B cell (primary cell): ENCODE measurements at regions not wholly inside any gene's neighbourhood (a gene's known extent, or its start where the extent isn't known, plus 50 kb on each side); places are given as distances from the start of the nearest gene placed in this dataset.

Experiments
- ATAC-seq: fragments of 200-7000 bp; cut with Tn5 transposase; one replicate; pipeline ENCODE4 v1.10.0; 2021; ENCODE audit warnings: low read depth, mild to moderate bottlenecking, moderate number of reproducible peaks, moderate library complexity
- CTCF ChIA-PET: fragments of 350-600 bp; sonication (Branson Sonifier 250); formaldehyde crosslinking; loops from one replicate; lab custom pipeline; 2021; ENCODE audit warnings: antibody characterized with exemption, inconsistent platforms; lab: Charles Lee
- POLR2A ChIA-PET: fragments of 350-600 bp; sonication (Branson Sonifier 250); formaldehyde crosslinking; loops from one replicate; lab custom pipeline; 2021; ENCODE audit warnings: antibody characterized with exemption; lab: Charles Lee
- DNase-seq: peaks from one replicate; pipeline ENCODE4 v3.0.0; 2013
- H2AFZ ChIP-seq: 2 replicates; pipeline ENCODE4 v1.6.1; 2012; ENCODE audit warnings: mild to moderate bottlenecking, low read depth, low read length; ENCODE audit not compliant: insufficient read depth, poor library complexity, severe bottlenecking
- H3K27ac ChIP-seq, 2 donors: 1 replicate in 1 of 2; 2 replicates in 1 of 2; pipeline ENCODE4 v1.5.1; 2012 to 2013; ENCODE audit warnings: low read length in 2 of 2, mild to moderate bottlenecking in 2 of 2, moderate library complexity in 1 of 2
- H3K27me3 ChIP-seq, 4 experiments: fragments of 200-600 bp in 1 of 4; sonication (generic) in 1 of 4; replicated peaks in 1 of 4; 1 replicate in 2 of 4; 2 replicates in 2 of 4; pipeline versions ENCODE4 v1.6.1 to v1.7.0; 2013 to 2016; ENCODE audit warnings: low read length in 3 of 4, mild to moderate bottlenecking in 2 of 4, mixed read lengths in 1 of 4, moderate library complexity in 1 of 4; ENCODE audit not compliant: insufficient read depth in 4 of 4, control insufficient read depth in 3 of 4; ENCODE audit errors: control extremely low read depth in 1 of 4
- H3K36me3 ChIP-seq, 2 experiments: replicated peaks in 1 of 2; 1 replicate in 1 of 2; 2 replicates in 1 of 2; pipeline versions ENCODE4 v1.6.1 to v1.7.1; 2013; ENCODE audit warnings: low read length in 1 of 2; ENCODE audit not compliant: insufficient read depth in 2 of 2, control insufficient read depth in 1 of 2; ENCODE audit errors: control extremely low read depth in 1 of 2, extremely low read depth in 1 of 2
- H3K4me1 ChIP-seq, 2 donors: fragments of 200-600 bp in 1 of 2; sonication (generic) in 1 of 2; 1 replicate in 1 of 2; 2 replicates in 1 of 2; pipeline versions ENCODE4 v1.5.1 to v1.6.1; 2013 to 2017; ENCODE audit warnings: low read length in 2 of 2; ENCODE audit not compliant: control insufficient read depth in 2 of 2, insufficient read depth in 2 of 2
- H3K4me2 ChIP-seq: replicated peaks from 2 replicates; pipeline ENCODE3; 2012; ENCODE audit warnings: mild to moderate bottlenecking, low read depth, low read length; ENCODE audit not compliant: poor library complexity, severe bottlenecking
- H3K4me3 ChIP-seq, 5 experiments: fragments of 200-600 bp in 1 of 5; sonication (generic) in 1 of 5; 1 replicate in 3 of 5; 2 replicates in 2 of 5; pipeline versions ENCODE4 v1.5.1 to v1.7.0; 2011 to 2016; ENCODE audit warnings: low read length in 4 of 5, mild to moderate bottlenecking in 4 of 5, low read depth in 2 of 5, control low read depth in 1 of 5, moderate library complexity in 1 of 5; ENCODE audit not compliant: insufficient read depth in 1 of 5; ENCODE audit errors: control extremely low read depth in 1 of 5, extremely low read depth in 1 of 5
- H3K79me2 ChIP-seq: fragments of 200-600 bp; sonication (generic); one replicate; pipeline ENCODE4 v1.6.0; 2016; ENCODE audit warnings: low read length; ENCODE audit not compliant: control insufficient read depth, insufficient read depth
- H3K9ac ChIP-seq: fragments of 200-600 bp; sonication (generic); 2 replicates; pipeline ENCODE4 v1.6.1; 2017; ENCODE audit warnings: mild to moderate bottlenecking, low read length, moderate library complexity
- H3K9me3 ChIP-seq, 3 donors: one replicate each; pipeline versions ENCODE4 v1.6.1 to v1.7.1; 2013; ENCODE audit warnings: low read length in 2 of 3; ENCODE audit not compliant: control insufficient read depth in 2 of 3, insufficient read depth in 1 of 3; ENCODE audit errors: control extremely low read depth in 1 of 3
- H4K20me1 ChIP-seq: 2 replicates; pipeline ENCODE4 v1.6.0; 2012; ENCODE audit warnings: mild to moderate bottlenecking, low read length; ENCODE audit not compliant: insufficient read depth, control insufficient read depth, poor library complexity, severe bottlenecking
- H3K27ac Mint-ChIP-seq: one replicate; pipeline ENCODE4 v1.8.0; 2021; ENCODE audit warnings: mixed read lengths
- H3K27me3 Mint-ChIP-seq: one replicate; pipeline ENCODE4 v1.8.0; 2021; ENCODE audit warnings: mixed read lengths
- H3K4me1 Mint-ChIP-seq: one replicate; pipeline ENCODE4 v1.8.0; 2021; ENCODE audit warnings: mixed read lengths
- H3K4me3 Mint-ChIP-seq: one replicate; pipeline ENCODE4 v1.8.0; 2021; ENCODE audit warnings: mixed read lengths
- H3K9me3 Mint-ChIP-seq: one replicate; pipeline ENCODE4 v1.8.0; 2022; ENCODE audit warnings: mixed read lengths; ENCODE audit not compliant: insufficient read depth
- EZH2 ChIP-seq: IDR thresholded peaks from 2 replicates; pipeline ENCODE4 v1.6.1; 2012; ENCODE audit warnings: borderline replicate concordance, low read depth, mild to moderate bottlenecking, moderate library complexity, low read length; ENCODE audit not compliant: insufficient read depth, poor library complexity, severe bottlenecking
- WGBS: methylation state at CpG from one replicate; pipeline ENCODE4 v1.1.5; 2013; ENCODE audit warnings: missing lambda C conversion rate; ENCODE audit not compliant: insufficient coverage; 5-methylcytosine and 5-hydroxymethylcytosine counted together
- intact Hi-C: fragments of 100-400 bp; cut with micrococcal nuclease; formaldehyde crosslinking; loops from one replicate; pipeline ENCODE4 v1.10.0; 2022
- TF ChIP-seq, protein P1 (sequence below): fragments of 200-600 bp; IDR thresholded peaks from one replicate; pipeline ENCODE4 v1.8.0; 2022; ENCODE audit warnings: antibody characterized with exemption, mild to moderate bottlenecking

DNA sequence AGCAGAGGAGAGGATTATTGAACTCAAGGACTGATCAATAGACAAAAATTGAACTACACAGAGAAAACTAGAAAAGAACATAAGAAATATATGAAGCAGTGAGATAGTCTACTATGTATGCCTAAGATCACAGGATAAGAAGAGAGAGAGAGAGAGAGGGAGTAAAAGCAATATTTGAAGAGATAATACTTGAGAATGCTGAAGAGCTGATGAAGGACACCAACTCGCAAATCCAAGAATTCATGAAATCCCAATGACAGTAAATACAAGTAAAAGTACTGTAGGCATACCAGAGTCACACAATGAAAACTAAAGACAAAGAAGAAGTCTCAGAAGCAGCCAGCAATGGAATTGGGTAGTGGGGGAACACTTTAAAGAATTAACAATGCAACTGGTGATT lies 260.1 kb upstream of the SPAG17 start:
- Histone ChIP-seq H3K9ac (no peak overlapping the region), H3K27me3 (no peaks in the 10 kb centered on the region), H3K79me2 (no peaks in the 10 kb centered on the region), H3K9me3 (peaks cover 0 to 4% (median 0%) of the 10 kb centered on the region in 3 donors), H3K27ac (no peak overlapping the region), H3K4me1 (no peaks in the 10 kb centered on the region), H3K4me3 (no peak overlapping the region), H3K36me3 (no peaks in the 10 kb centered on the region), H4K20me1 (no peaks in the 10 kb centered on the region), H2AFZ (no peak overlapping the region), H3K4me2 (no peak overlapping the region)
- DNase-seq (no peak), ATAC-seq (no peak)
- intact Hi-C loops, result no loop called here
- Mint-ChIP-seq H3K27me3 (no peaks in the 10 kb centered on the region), H3K9me3 (no peaks in the 10 kb centered on the region), H3K4me1 (no peaks in the 10 kb centered on the region), H3K27ac (no peak overlapping the region), H3K4me3 (no peak overlapping the region)
- WGBS, result no CpG with 5 or more reads among the region's 1 CpG
- TF ChIP-seq, protein P1, sequence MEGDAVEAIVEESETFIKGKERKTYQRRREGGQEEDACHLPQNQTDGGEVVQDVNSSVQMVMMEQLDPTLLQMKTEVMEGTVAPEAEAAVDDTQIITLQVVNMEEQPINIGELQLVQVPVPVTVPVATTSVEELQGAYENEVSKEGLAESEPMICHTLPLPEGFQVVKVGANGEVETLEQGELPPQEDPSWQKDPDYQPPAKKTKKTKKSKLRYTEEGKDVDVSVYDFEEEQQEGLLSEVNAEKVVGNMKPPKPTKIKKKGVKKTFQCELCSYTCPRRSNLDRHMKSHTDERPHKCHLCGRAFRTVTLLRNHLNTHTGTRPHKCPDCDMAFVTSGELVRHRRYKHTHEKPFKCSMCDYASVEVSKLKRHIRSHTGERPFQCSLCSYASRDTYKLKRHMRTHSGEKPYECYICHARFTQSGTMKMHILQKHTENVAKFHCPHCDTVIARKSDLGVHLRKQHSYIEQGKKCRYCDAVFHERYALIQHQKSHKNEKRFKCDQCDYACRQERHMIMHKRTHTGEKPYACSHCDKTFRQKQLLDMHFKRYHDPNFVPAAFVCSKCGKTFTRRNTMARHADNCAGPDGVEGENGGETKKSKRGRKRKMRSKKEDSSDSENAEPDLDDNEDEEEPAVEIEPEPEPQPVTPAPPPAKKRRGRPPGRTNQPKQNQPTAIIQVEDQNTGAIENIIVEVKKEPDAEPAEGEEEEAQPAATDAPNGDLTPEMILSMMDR, result no peak
- TF ChIP-seq EZH2, result no peak
- ChIA-PET CTCF (no interaction called here), POLR2A (no interaction called here)

DNA sequence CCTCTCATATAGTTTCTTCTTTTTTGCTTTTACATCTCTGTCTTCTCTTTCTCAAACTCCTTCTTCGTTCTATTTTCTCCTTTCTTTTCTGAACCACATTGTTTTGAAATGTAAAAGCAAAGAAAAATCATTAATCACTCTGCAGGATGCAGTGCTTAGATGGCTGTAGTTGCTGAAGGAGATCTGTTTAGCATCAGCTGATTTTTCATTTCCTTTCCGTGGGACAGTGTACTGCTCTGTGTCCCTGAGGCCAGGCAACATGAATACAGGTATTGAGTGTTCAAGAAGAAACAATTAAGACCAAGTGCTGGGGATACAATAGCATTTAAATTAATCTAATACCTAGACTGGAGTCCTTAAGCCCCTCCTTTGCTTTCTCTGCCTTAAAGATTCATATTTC lies 257.2 kb upstream of the SPAG17 start:
- Histone ChIP-seq H4K20me1 (no peaks in the 10 kb centered on the region), H3K4me1 (no peaks in the 10 kb centered on the region), H3K4me2 (no peak overlapping the region), H3K4me3 (no peak overlapping the region), H3K9me3 (no peaks in the 10 kb centered on the region), H3K79me2 (no peaks in the 10 kb centered on the region), H3K27ac (no peak overlapping the region), H3K27me3 (no peaks in the 10 kb centered on the region), H3K36me3 (no peaks in the 10 kb centered on the region), H3K9ac (no peak overlapping the region), H2AFZ (no peak overlapping the region)
- no peak for DNase-seq
- Mint-ChIP-seq H3K4me1 (no peaks in the 10 kb centered on the region), H3K27me3 (no peaks in the 10 kb centered on the region), H3K27ac (no peak overlapping the region), H3K4me3 (no peak overlapping the region), H3K9me3 (no peaks in the 10 kb centered on the region)
- TF ChIP-seq, protein P1, result no peak
- no peak for TF ChIP-seq EZH2
- ATAC-seq, result no peak
- CTCF ChIA-PET, result no interaction called here
- no CpG with 5 or more reads among the region's 2 CpGs for WGBS
- POLR2A ChIA-PET, result no interaction called here
- intact Hi-C loops, result no loop called here
